Uterus (tissue), 2 donors: ENCODE measurements at regions not wholly inside any gene's neighbourhood (a gene's known extent, or its start where the extent isn't known, plus 50 kb on each side); places are given as distances from the start of the nearest gene placed in this dataset.

Source experiments
- POLR2A ChIP-seq, 2 donors: fragments of 450-650 bp; IDR thresholded peaks; one replicate each; pipeline ENCODE4 v1.6.1; 2016; ENCODE audit warnings: antibody characterized with exemption in 2 of 2, mild to moderate bottlenecking in 1 of 2, moderate library complexity in 1 of 2
- TF ChIP-seq, protein P1 (sequence below), 4 experiments: fragments of 200-600 bp in 2 of 4; fragments of 450-650 bp in 2 of 4; sonication (generic) in 2 of 4; IDR thresholded peaks; one replicate each; pipeline ENCODE4 v1.5.1; 2016 to 2019; ENCODE audit warnings: antibody characterized with exemption in 4 of 4, mild to moderate bottlenecking in 2 of 4, moderate library complexity in 1 of 4

DNA sequence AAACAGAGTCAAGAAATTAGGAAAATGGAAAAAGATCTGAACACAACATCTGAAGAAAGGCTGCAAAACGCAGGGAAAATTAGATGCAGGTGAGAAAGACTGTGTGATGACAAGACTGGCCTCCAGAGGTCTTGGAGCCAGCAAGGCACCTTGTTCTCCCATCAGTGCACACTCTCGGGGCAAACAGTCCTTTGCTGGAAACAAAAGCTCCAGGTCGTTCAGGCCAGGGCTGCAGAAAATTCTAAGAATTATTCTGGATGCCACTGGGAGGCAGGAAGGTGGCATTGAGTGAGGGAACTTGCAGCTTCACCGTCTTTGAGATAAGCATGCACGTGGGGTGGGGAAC, 219.9 kb upstream of the SSTR4 start:
- TF ChIP-seq, protein P1, sequence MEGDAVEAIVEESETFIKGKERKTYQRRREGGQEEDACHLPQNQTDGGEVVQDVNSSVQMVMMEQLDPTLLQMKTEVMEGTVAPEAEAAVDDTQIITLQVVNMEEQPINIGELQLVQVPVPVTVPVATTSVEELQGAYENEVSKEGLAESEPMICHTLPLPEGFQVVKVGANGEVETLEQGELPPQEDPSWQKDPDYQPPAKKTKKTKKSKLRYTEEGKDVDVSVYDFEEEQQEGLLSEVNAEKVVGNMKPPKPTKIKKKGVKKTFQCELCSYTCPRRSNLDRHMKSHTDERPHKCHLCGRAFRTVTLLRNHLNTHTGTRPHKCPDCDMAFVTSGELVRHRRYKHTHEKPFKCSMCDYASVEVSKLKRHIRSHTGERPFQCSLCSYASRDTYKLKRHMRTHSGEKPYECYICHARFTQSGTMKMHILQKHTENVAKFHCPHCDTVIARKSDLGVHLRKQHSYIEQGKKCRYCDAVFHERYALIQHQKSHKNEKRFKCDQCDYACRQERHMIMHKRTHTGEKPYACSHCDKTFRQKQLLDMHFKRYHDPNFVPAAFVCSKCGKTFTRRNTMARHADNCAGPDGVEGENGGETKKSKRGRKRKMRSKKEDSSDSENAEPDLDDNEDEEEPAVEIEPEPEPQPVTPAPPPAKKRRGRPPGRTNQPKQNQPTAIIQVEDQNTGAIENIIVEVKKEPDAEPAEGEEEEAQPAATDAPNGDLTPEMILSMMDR (IDR thresholded peaks at IDR 0.05), result no peak
- TF ChIP-seq POLR2A (IDR thresholded peaks at IDR 0.05), result no peak
